ENCODE measurements at regions not wholly inside any gene's neighbourhood (a gene's known extent, or its start where the extent isn't known, plus 50 kb on each side); places are given as distances from the start of the nearest gene placed in this dataset.

GRCh38 chr5:163612358-163613149 is 107.1 kb downstream of the MAT2B start:
- TF ChIP-seq MYC (IDR thresholded peaks at IDR 0.05; ENCODE audit: low read depth, low read length) (no peak), CTCF (IDR thresholded peaks at IDR 0.05; ENCODE audit: low read depth, low read length) (no peak), POLR2A (IDR thresholded peaks at IDR 0.05; ENCODE audit: extremely low read depth, insufficient read length) (no peak), MAX (IDR thresholded peaks at IDR 0.05; ENCODE audit: low read depth, low read length) (no peak)
- no peak overlapping the region for H3K4me3 ChIP-seq (ENCODE audit: low read depth, low read length)
- DNase-seq (ENCODE audit: low read depth): no peak

GRCh38 chr5:163613150-163613442 is 107.7 kb downstream of the MAT2B start:
- TF ChIP-seq MYC (IDR thresholded peaks at IDR 0.05; ENCODE audit: low read depth, low read length): no peak
- no peak for TF ChIP-seq MAX (IDR thresholded peaks at IDR 0.05; ENCODE audit: low read depth, low read length)
- TF ChIP-seq CTCF (IDR thresholded peaks at IDR 0.05; ENCODE audit: low read depth, low read length): no peak
- no peak for TF ChIP-seq POLR2A (IDR thresholded peaks at IDR 0.05; ENCODE audit: extremely low read depth, insufficient read length)
- no peak overlapping the region for H3K4me3 ChIP-seq (ENCODE audit: low read depth, low read length)
- no peak for DNase-seq (ENCODE audit: low read depth)

GRCh38 chr5:163614787-163615186 is 109.4 kb downstream of the MAT2B start:
- TF ChIP-seq MYC (IDR thresholded peaks at IDR 0.05; ENCODE audit: low read depth, low read length) (no peak), POLR2A (IDR thresholded peaks at IDR 0.05; ENCODE audit: extremely low read depth, insufficient read length) (no peak), CTCF (IDR thresholded peaks at IDR 0.05; ENCODE audit: low read depth, low read length) (no peak), MAX (IDR thresholded peaks at IDR 0.05; ENCODE audit: low read depth, low read length) (no peak)
- DNase-seq (ENCODE audit: low read depth): no peak
- no peak overlapping the region for H3K4me3 ChIP-seq (ENCODE audit: low read depth, low read length)

GRCh38 chr5:163619273-163619934 is 114.0 kb downstream of the MAT2B start:
- no peak overlapping the region for H3K4me3 ChIP-seq (ENCODE audit: low read depth, low read length)
- TF ChIP-seq MYC (IDR thresholded peaks at IDR 0.05; ENCODE audit: low read depth, low read length): no peak
- no peak for TF ChIP-seq CTCF (IDR thresholded peaks at IDR 0.05; ENCODE audit: low read depth, low read length)
- TF ChIP-seq POLR2A (IDR thresholded peaks at IDR 0.05; ENCODE audit: extremely low read depth, insufficient read length): no peak
- no peak for DNase-seq (ENCODE audit: low read depth)

GRCh38 chr5:163619951-163620350 is 114.5 kb downstream of the MAT2B start:
- DNase-seq (ENCODE audit: low read depth): no peak
- TF ChIP-seq MYC (IDR thresholded peaks at IDR 0.05; ENCODE audit: low read depth, low read length) (no peak), CTCF (IDR thresholded peaks at IDR 0.05; ENCODE audit: low read depth, low read length) (no peak), MAX (IDR thresholded peaks at IDR 0.05; ENCODE audit: low read depth, low read length) (no peak), POLR2A (IDR thresholded peaks at IDR 0.05; ENCODE audit: extremely low read depth, insufficient read length) (no peak)

More at GRCh38 chr5:163619951-163620350, 114.5 kb downstream of the MAT2B start:
- H3K4me3 ChIP-seq (ENCODE audit: low read depth, low read length): no peak overlapping the region

Measured in NB4 (cell line).